K562 (cell line): ENCODE measurements at regions not wholly inside any gene's neighbourhood (a gene's known extent, or its start where the extent isn't known, plus 50 kb on each side); places are given as distances from the start of the nearest gene placed in this dataset.

Experiments used
- ATAC-seq: fragments of 200-7000 bp; cut with Tn5 transposase; 3 replicates; pipeline ENCODE4 v1.9.1; 2020; ENCODE audit warnings: moderate library complexity
- BruUV-seq: library from RNA; stranded (reverse); fragments of 400-500 nt; replicated peaks from 2 replicates; lab custom pipeline; 2021; lab: Mats Ljungman, UMichigan
- CTCF ChIA-PET: fragments of 300-600 bp; formaldehyde crosslinking; extraction: SDS; loops from one replicate; lab custom pipeline; 2021; ENCODE audit warnings: low intra/inter-chr PET ratio; lab: Yijun Ruan, JAX
- POLR2A ChIA-PET: fragments of 300-600, 350-650 bp; sonication (Branson Sonifier 250); formaldehyde crosslinking; extraction: SDS; loops from one replicate; lab custom pipeline; 2021; ENCODE audit warnings: antibody characterized with exemption, inconsistent platforms; lab: Yijun Ruan, JAX
- DNase-seq, 4 experiments: peaks; one replicate each; pipeline versions ENCODE4 v3.0.0 to v3.0.0-alpha.2; 2011 to 2018; ENCODE audit warnings: low spot score in 3 of 4, mixed read lengths in 3 of 4; ENCODE audit errors: extremely low read depth in 1 of 4
- FAIRE-seq: peaks from 2 replicates; lab custom pipeline; 2011; peaks lifted over from hg19 to GRCh38; lab: Jason Lieb, UNC
- H2AFZ ChIP-seq: 2 replicates; pipeline ENCODE4 v1.6.0; 2011; ENCODE audit warnings: low read depth, low read length, control low read depth, inconsistent platforms
- H3K27ac ChIP-seq: fragments of 200-600 bp; 3 replicates; pipeline ENCODE4 v1.8.0; 2011; ENCODE audit warnings: low read depth, mild to moderate bottlenecking, control low read depth, inconsistent platforms, low read length, moderate library complexity, mixed read lengths; ENCODE audit errors: extremely low read depth
- H3K27me3 ChIP-seq, 2 experiments: fragments of 300-600 bp in 1 of 2; 2 replicates in 1 of 2; 3 replicates in 1 of 2; pipeline versions ENCODE4 v1.6.0 to v1.8.0; 2011; ENCODE audit warnings: inconsistent platforms in 2 of 2, low read length in 2 of 2, mild to moderate bottlenecking in 1 of 2, mixed read lengths in 1 of 2, moderate library complexity in 1 of 2; ENCODE audit not compliant: control insufficient read depth in 2 of 2, insufficient read depth in 2 of 2
- H3K36me3 ChIP-seq: fragments of 300-600 bp; 3 replicates; pipeline ENCODE4 v1.8.0; 2011; ENCODE audit warnings: mild to moderate bottlenecking, low read length, inconsistent platforms; ENCODE audit not compliant: control insufficient read depth, insufficient read depth
- H3K4me1 ChIP-seq, 2 experiments: fragments of 200-600 bp in 1 of 2; replicated peaks in 1 of 2; 2 replicates in 1 of 2; 3 replicates in 1 of 2; pipeline versions ENCODE4 v1.5.1 to v1.8.0; 2011; ENCODE audit warnings: inconsistent platforms in 2 of 2, low read length in 2 of 2, mild to moderate bottlenecking in 1 of 2, mixed read lengths in 1 of 2, moderate library complexity in 1 of 2; ENCODE audit not compliant: control insufficient read depth in 2 of 2, insufficient read depth in 2 of 2
- H3K4me2 ChIP-seq: 2 replicates; pipeline ENCODE4 v1.6.1; 2011; ENCODE audit warnings: low read length, control low read depth, inconsistent platforms, mixed read lengths; ENCODE audit not compliant: insufficient read depth
- H3K4me3 ChIP-seq: fragments of 200-600 bp; sonication (generic), shearing (Covaris generic); 2 replicates; pipeline ENCODE4 v1.5.1; 2016; ENCODE audit warnings: control low read depth, inconsistent platforms
- H3K79me2 ChIP-seq: fragments of 200-600 bp; 3 replicates; pipeline ENCODE4 v1.8.0; 2011; ENCODE audit warnings: low read length, inconsistent platforms; ENCODE audit not compliant: control insufficient read depth, insufficient read depth
- H3K9ac ChIP-seq, 2 experiments: 2 replicates each; pipeline versions ENCODE4 v1.6.0 to v1.6.1; 2011; ENCODE audit warnings: low read depth in 2 of 2, low read length in 2 of 2, control low read depth in 1 of 2, inconsistent platforms in 1 of 2, mild to moderate bottlenecking in 1 of 2, mixed read lengths in 1 of 2; ENCODE audit not compliant: insufficient read depth in 1 of 2
- H3K9me1 ChIP-seq: one replicate; pipeline ENCODE4 v1.6.0; 2011; ENCODE audit warnings: inconsistent platforms, mild to moderate bottlenecking, low read length, moderate library complexity; ENCODE audit not compliant: control insufficient read depth, insufficient read depth
- H3K9me3 ChIP-seq: replicated peaks from 2 replicates; pipeline ENCODE4 v1.5.1; 2011; ENCODE audit warnings: low read depth, low read length, inconsistent platforms; ENCODE audit not compliant: control insufficient read depth, insufficient read depth
- H4K20me1 ChIP-seq: replicated peaks from 2 replicates; pipeline ENCODE4 v1.6.1; 2011; ENCODE audit warnings: low read length, inconsistent platforms, mixed read lengths; ENCODE audit not compliant: control insufficient read depth, insufficient read depth
- BCOR ChIP-seq: fragments of 450-650 bp; IDR thresholded peaks from 2 replicates; pipeline ENCODE4 v1.6.1; 2016
- GTF3C2 ChIP-seq: IDR thresholded peaks from 3 replicates; pipeline ENCODE4 v1.6.1; 2011; ENCODE audit warnings: borderline replicate concordance, mild to moderate bottlenecking, moderate library complexity; ENCODE audit not compliant: insufficient read length; ENCODE audit errors: extremely low read depth
- MITF ChIP-seq: IDR thresholded peaks from 2 replicates; pipeline ENCODE4 v1.6.1; 2014; ENCODE audit warnings: antibody characterized with exemption
- NCOA6 ChIP-seq: fragments of 450-650 bp; IDR thresholded peaks from 2 replicates; pipeline ENCODE4 v1.6.1; 2017; ENCODE audit warnings: mild to moderate bottlenecking
- POLR3A ChIP-seq: IDR thresholded peaks from 2 replicates; pipeline ENCODE4 v1.6.1; 2011; ENCODE audit warnings: borderline replicate concordance, mild to moderate bottlenecking, moderate library complexity; ENCODE audit not compliant: insufficient read length, insufficient read depth; ENCODE audit errors: extremely low read depth
- ZFP30 ChIP-seq: fragments of 250-450 bp; sonication (Bioruptor Pico); IDR thresholded peaks from 2 replicates; pipeline ENCODE4 v1.8.0; 2022; ENCODE audit warnings: moderate library complexity, mild to moderate bottlenecking, inconsistent platforms, borderline replicate concordance
- ZNF707 ChIP-seq: fragments of 250-450 bp; sonication (Bioruptor Pico); conservative IDR thresholded peaks from 2 replicates; pipeline ENCODE4 v1.8.0; 2022; ENCODE audit warnings: inconsistent platforms, mild to moderate bottlenecking, moderate library complexity
- WGBS: fragments of 100-300 bp; shearing (Covaris generic); methylation state at CpG from one replicate; pipeline ENCODE4 v1.1.6; 2016; ENCODE audit warnings: low coverage, mixed read lengths; ENCODE audit not compliant: insufficient coverage; ENCODE audit errors: missing lambda C conversion rate; 5-methylcytosine and 5-hydroxymethylcytosine counted together
- in situ Hi-C: fragments of 300-500 bp; cut with MboI; formaldehyde crosslinking; loops from 4 replicates; pipeline ENCODE4 v1.15.0; 2018; ENCODE audit warnings: inconsistent platforms, mixed read lengths
- intact Hi-C: fragments of 100-400 bp; cut with micrococcal nuclease; formaldehyde crosslinking; loops from 2 replicates; pipeline ENCODE4 v1.14.2; 2022
- TF ChIP-seq, protein P1 (sequence below): fragments of 450-650 bp; conservative IDR thresholded peaks from 2 replicates; pipeline ENCODE4 v1.6.1; 2016; ENCODE audit warnings: missing genetic modification characterization, low read depth, mild to moderate bottlenecking, control low read depth, missing compliant biosample characterization

- no peak overlapping the region for H3K4me3 ChIP-seq
- ChIA-PET CTCF (no interaction called here), POLR2A (no interaction called here)
- H3K9me3 ChIP-seq: no peaks in the 10 kb centered on the region
- H3K9me1 ChIP-seq: no peaks in the 10 kb centered on the region
- H3K4me1 ChIP-seq: no peaks in the 10 kb centered on the region
- no peaks in the 10 kb centered on the region for H4K20me1 ChIP-seq
- ATAC-seq: no peak
- H3K27me3 ChIP-seq: peaks cover 0 to 7% of the 10 kb centered on the region in 2 experiments; a peak in 1 of 5 replicates
- H3K27ac ChIP-seq: no peak overlapping the region
- H3K9ac ChIP-seq: no peak overlapping the region
- no peak for DNase-seq
- in situ Hi-C loops (no loop called here), intact Hi-C loops (no loop called here)
- H2AFZ ChIP-seq: no peak overlapping the region
- TF ChIP-seq, protein P1, sequence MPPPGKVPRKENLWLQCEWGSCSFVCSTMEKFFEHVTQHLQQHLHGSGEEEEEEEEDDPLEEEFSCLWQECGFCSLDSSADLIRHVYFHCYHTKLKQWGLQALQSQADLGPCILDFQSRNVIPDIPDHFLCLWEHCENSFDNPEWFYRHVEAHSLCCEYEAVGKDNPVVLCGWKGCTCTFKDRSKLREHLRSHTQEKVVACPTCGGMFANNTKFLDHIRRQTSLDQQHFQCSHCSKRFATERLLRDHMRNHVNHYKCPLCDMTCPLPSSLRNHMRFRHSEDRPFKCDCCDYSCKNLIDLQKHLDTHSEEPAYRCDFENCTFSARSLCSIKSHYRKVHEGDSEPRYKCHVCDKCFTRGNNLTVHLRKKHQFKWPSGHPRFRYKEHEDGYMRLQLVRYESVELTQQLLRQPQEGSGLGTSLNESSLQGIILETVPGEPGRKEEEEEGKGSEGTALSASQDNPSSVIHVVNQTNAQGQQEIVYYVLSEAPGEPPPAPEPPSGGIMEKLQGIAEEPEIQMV: no peak
- no peak for TF ChIP-seq POLR3A
- TF ChIP-seq ZFP30 (CRISPR knock-in tag): no peak
- no TSS peak for BruUV-seq
- no peak overlapping the region for H3K4me2 ChIP-seq
- FAIRE-seq: no peak
- H3K36me3 ChIP-seq: no peaks in the 10 kb centered on the region
- 0% methylated on average over 1 of the region's 1 CpG for WGBS
- H3K79me2 ChIP-seq: no peaks in the 10 kb centered on the region
Observed at GRCh38 chr2:66306483-66306882, 128.4 kb upstream of the MEIS1 start.

- Histone ChIP-seq H4K20me1 (no peaks in the 10 kb centered on the region), H3K27me3 (peaks cover 0 to 13% of the 10 kb centered on the region in 2 experiments; a peak in 2 of 5 replicates), H3K9ac (no peak overlapping the region), H3K79me2 (no peaks in the 10 kb centered on the region), H3K4me2 (no peak overlapping the region), H3K9me3 (no peaks in the 10 kb centered on the region), H2AFZ (no peak overlapping the region), H3K4me3 (no peak overlapping the region), H3K27ac (no peak overlapping the region)
- intact Hi-C loops: no loop called here
- no peak for ATAC-seq
- WGBS: 1% methylated on average over 12 of the region's 12 CpGs
- in situ Hi-C loops: no loop called here
- POLR2A ChIA-PET: no interaction called here
- no TSS peak for BruUV-seq
- TF ChIP-seq BCOR (no peak), GTF3C2 (no peak), MITF (no peak), ZNF707 (CRISPR knock-in tag) (no peak), NCOA6 (no peak)
- TF ChIP-seq, all 486 proteins: peak for 0
- CTCF ChIA-PET: no interaction called here
- DNase-seq (no peak), FAIRE-seq (no peak)
- Histone ChIP-seq H3K9me1 (no peaks in the 10 kb centered on the region), H3K4me1 (no peaks in the 10 kb centered on the region), H3K36me3 (no peaks in the 10 kb centered on the region)
Observed at GRCh38 chr2:66305718-66306117, 129.2 kb upstream of the MEIS1 start.
